LNCAP (cell line): ENCODE measurements at regions not wholly inside any gene's neighbourhood (a gene's known extent, or its start where the extent isn't known, plus 50 kb on each side); places are given as distances from the start of the nearest gene placed in this dataset.

Experiments used
- TF ChIP-seq, protein P1 (sequence below): fragments of 450-650 bp; IDR thresholded peaks from 2 replicates; pipeline ENCODE4 v1.5.1; 2017; ENCODE audit warnings: mild to moderate bottlenecking

DNA sequence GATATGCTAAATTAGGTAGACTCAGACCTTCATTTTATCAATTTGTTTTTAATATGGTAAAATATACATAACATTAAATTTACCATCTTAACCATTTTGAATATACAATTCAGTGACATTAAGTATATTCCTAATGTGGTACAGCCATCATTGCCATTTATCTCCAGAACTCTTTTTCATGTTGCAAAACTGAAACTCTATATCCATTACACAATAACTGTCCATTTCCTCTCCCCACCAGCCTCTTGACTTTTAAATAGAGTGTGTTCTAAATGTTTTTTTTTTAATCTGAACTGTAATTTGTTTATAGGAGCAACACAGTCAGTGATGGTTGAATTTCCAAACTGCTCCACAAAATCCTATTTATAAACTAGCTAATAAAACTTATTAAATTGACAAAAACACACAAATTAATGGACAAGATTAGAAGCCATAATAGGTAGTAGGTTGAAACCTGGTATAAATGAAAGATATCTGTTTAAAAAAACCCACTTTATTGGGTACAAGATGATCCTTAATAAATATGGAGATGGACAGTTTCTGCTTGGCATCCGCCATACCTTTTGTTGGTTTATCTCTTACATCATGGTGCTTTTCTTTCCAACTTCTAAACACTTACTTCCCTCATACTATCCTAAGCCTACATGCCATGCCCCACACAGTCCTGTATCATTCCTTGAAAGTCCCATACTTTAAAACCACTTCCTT lies 142.4 kb downstream of the ZPLD1 start:
- TF ChIP-seq, protein P1, sequence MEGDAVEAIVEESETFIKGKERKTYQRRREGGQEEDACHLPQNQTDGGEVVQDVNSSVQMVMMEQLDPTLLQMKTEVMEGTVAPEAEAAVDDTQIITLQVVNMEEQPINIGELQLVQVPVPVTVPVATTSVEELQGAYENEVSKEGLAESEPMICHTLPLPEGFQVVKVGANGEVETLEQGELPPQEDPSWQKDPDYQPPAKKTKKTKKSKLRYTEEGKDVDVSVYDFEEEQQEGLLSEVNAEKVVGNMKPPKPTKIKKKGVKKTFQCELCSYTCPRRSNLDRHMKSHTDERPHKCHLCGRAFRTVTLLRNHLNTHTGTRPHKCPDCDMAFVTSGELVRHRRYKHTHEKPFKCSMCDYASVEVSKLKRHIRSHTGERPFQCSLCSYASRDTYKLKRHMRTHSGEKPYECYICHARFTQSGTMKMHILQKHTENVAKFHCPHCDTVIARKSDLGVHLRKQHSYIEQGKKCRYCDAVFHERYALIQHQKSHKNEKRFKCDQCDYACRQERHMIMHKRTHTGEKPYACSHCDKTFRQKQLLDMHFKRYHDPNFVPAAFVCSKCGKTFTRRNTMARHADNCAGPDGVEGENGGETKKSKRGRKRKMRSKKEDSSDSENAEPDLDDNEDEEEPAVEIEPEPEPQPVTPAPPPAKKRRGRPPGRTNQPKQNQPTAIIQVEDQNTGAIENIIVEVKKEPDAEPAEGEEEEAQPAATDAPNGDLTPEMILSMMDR = no peak

DNA sequence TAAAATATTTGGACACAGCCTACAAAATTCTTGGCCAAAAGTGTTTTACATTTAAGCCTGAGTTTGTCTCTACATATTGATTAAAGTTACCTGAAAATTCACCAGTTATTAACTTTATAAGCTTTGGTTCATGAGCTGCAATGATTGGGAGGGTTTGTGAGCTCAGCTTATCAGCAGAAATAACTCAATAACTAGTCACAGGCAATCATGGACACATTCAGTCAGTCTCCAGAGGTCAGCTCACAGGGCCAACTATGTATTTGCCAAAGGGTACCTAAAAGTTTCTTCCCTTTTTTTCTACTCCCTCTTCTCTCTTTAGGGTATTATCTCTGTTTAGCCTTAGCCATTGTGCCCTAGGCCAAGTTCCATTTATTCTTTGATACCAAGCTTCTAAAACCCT lies 145.9 kb downstream of the ZPLD1 start:
- TF ChIP-seq, protein P1 = no peak

DNA sequence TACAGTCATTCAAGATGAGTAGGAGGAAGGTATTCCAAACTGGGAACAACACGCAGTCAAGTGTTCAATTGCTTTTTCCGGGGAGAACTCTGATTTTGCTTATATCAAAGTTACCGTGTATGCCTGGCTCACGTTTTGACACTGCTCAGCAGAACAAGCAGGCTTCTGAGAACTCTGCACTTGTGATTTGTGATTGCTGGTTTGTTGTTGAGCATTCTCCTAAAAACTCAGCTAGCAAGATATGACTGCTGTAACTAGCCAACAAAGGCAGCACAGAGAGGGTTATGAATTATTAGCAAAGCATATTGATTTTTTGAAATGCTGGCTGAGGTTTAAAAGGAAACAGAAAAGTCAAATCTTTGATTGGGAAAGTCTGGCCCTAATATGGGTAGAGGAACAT lies 151.7 kb downstream of the ZPLD1 start:
- TF ChIP-seq, protein P1 = no peak

DNA sequence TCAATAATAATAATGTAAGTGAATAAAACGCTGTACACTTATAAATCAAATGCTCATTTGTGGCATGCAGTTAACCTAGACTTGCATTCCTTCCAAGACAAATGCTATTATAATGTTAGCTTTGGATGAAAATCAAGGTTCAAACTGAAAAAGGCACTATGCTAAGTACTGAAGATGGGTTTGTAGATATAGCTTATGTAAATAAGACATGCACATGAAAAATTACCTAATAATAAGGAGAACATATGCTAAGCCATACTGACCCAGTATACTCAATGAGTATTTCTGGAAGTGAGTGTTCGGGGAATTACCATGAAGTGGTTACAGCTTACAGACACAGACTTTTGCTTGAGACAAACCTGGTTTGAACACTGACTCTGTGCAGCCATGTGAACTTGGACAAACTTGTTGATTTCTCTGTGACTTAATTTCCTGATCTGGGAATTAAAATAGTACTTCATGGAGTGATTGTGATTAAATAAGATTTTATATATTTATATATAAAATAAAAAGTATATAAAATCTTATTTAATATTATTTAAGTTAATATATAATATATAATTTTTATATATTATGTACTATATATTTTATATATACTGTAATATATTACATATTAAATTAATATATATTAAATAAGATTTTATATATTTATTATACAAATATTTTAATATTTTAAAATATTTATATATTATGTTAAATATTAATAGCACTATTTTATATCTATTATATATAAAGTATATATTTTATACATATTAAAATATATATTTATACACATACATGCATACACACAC lies 159.2 kb downstream of the ZPLD1 start:
- TF ChIP-seq, protein P1 = no peak

GRCh38 chr3:102595057-102595456 lies 160.2 kb downstream of the ZPLD1 start:
- TF ChIP-seq, protein P1 = no peak

- TF ChIP-seq, protein P1 = no peak
These were observed 165.2 kb downstream of the ZPLD1 start for GRCh38 chr3:102599819-102600576.

DNA sequence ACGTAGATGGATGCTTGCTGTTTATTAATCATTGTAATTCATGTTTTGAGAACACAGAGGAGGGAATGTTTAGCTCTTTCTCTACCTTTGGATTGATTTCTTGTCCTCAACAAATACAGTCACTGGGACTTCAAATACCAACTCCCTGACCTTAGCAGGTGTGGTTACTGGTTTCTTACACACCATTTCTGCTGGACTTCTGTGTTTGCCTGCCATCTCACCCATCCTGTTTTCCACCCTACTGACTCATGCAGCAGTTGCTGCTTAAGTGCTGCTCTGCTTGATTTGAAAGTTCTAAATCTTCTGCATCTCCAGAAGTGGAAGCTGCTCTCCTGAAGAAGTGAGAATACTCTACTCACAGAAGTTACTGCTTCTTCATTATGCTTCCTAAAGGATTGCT lies 170.3 kb downstream of the ZPLD1 start:
- TF ChIP-seq, protein P1 = no peak
